H1 (cell line): ENCODE measurements at regions not wholly inside any gene's neighbourhood (a gene's known extent, or its start where the extent isn't known, plus 50 kb on each side); places are given as distances from the start of the nearest gene placed in this dataset.

Source experiments
- CTCF ChIA-PET: fragments of 300-600 bp; sonication (Branson Sonifier 250); formaldehyde crosslinking; loops from one replicate; lab custom pipeline; 2021; ENCODE audit not compliant: partially characterized antibody; lab: Charles Lee
- POLR2A ChIA-PET: fragments of 300-600 bp; sonication (Branson Sonifier 250); formaldehyde crosslinking; loops from one replicate; lab custom pipeline; 2021; ENCODE audit warnings: inconsistent platforms; ENCODE audit not compliant: partially characterized antibody; lab: Charles Lee
- DNase-seq, 2 experiments: peaks; one replicate each; pipeline versions ENCODE4 v3.0.0 to v3.0.0-alpha.2; 2010 to 2022; ENCODE audit warnings: low spot score in 2 of 2, low read depth in 1 of 2, mixed read lengths in 1 of 2
- FAIRE-seq: peaks from 2 replicates; lab custom pipeline; 2011; peaks lifted over from hg19 to GRCh38; lab: Jason Lieb, UNC
- H2AFZ ChIP-seq: 2 replicates; pipeline ENCODE4 v1.8.1; 2012; ENCODE audit warnings: low read length, inconsistent platforms
- H2AK5ac ChIP-seq: 2 replicates; pipeline ENCODE4 v1.6.1; 2013; ENCODE audit warnings: low read depth, low read length
- H2BK120ac ChIP-seq: replicated peaks from 2 replicates; pipeline ENCODE3; 2013; ENCODE audit warnings: low read depth, low read length, inconsistent platforms
- H2BK12ac ChIP-seq: 2 replicates; pipeline ENCODE4 v1.6.1; 2013; ENCODE audit warnings: low read depth, low read length
- H2BK15ac ChIP-seq: 2 replicates; pipeline ENCODE4 v1.6.1; 2013; ENCODE audit warnings: low read length
- H2BK20ac ChIP-seq: 2 replicates; pipeline ENCODE4 v1.6.1; 2013; ENCODE audit warnings: low read length
- H2BK5ac ChIP-seq: 2 replicates; pipeline ENCODE4 v1.6.1; 2013; ENCODE audit warnings: low read depth, low read length
- H3K14ac ChIP-seq: 2 replicates; pipeline ENCODE4 v1.6.1; 2013; ENCODE audit warnings: inconsistent platforms; ENCODE audit not compliant: insufficient read length
- H3K18ac ChIP-seq: 2 replicates; pipeline ENCODE4 v1.6.1; 2013; ENCODE audit warnings: low read length; ENCODE audit errors: extremely low read depth
- H3K23ac ChIP-seq: 2 replicates; pipeline ENCODE4 v1.6.1; 2013; ENCODE audit warnings: inconsistent platforms; ENCODE audit not compliant: insufficient read length
- H3K23me2 ChIP-seq: 2 replicates; pipeline ENCODE4 v1.6.1; 2013; ENCODE audit warnings: low read depth, low read length
- H3K27ac ChIP-seq: 2 replicates; pipeline ENCODE4 v1.6.1; 2011; ENCODE audit warnings: low read depth, low read length, inconsistent platforms
- H3K27me3 ChIP-seq, 4 experiments: replicated peaks in 1 of 4; 1 replicate in 1 of 4; 2 replicates in 3 of 4; pipeline versions ENCODE4 v1.6.1 to v1.8.1; 2011 to 2013; ENCODE audit warnings: low read length in 3 of 4, mild to moderate bottlenecking in 3 of 4, inconsistent platforms in 2 of 4, mixed read lengths in 2 of 4, moderate library complexity in 1 of 4; ENCODE audit not compliant: control insufficient read depth in 3 of 4, insufficient read depth in 3 of 4; ENCODE audit errors: extremely low read depth in 1 of 4
- H3K36me3 ChIP-seq, 4 experiments: 2 replicates each; pipeline versions ENCODE4 v1.6.1 to v1.8.1; 2011 to 2013; ENCODE audit warnings: mild to moderate bottlenecking in 4 of 4, low read length in 3 of 4, moderate library complexity in 2 of 4, control low read depth in 1 of 4, inconsistent platforms in 1 of 4; ENCODE audit not compliant: insufficient read depth in 4 of 4, control insufficient read depth in 2 of 4
- H3K4ac ChIP-seq: replicated peaks from 2 replicates; pipeline ENCODE3; 2013; ENCODE audit warnings: low read length, low read depth, mixed read lengths, inconsistent platforms; ENCODE audit not compliant: insufficient read length
- H3K4me1 ChIP-seq, 4 experiments: replicated peaks in 1 of 4; 1 replicate in 1 of 4; 2 replicates in 3 of 4; pipeline versions ENCODE4 v1.6.1 to v1.8.1; 2011 to 2013; ENCODE audit warnings: low read length in 3 of 4, inconsistent platforms in 2 of 4, mixed read lengths in 1 of 4; ENCODE audit not compliant: insufficient read depth in 4 of 4, control insufficient read depth in 3 of 4
- H3K4me2 ChIP-seq, 2 experiments: 2 replicates each; pipeline versions ENCODE4 v1.6.1 to v1.8.1; 2011 to 2013; ENCODE audit warnings: low read depth in 2 of 2, low read length in 2 of 2, control low read depth in 1 of 2, inconsistent platforms in 1 of 2, mild to moderate bottlenecking in 1 of 2; ENCODE audit not compliant: insufficient read depth in 1 of 2
- H3K4me3 ChIP-seq, 4 experiments: fragments of 200-600, 300-600 bp in 1 of 4; sonication (generic), shearing (Covaris generic), sonication (Bioruptor Twin) in 1 of 4; 2 replicates each; pipeline versions ENCODE4 v1.5.1 to v1.8.1; 2011 to 2016; ENCODE audit warnings: low read length in 4 of 4, low read depth in 3 of 4, control low read depth in 2 of 4, inconsistent platforms in 2 of 4, mild to moderate bottlenecking in 2 of 4, mixed read lengths in 1 of 4, moderate library complexity in 1 of 4; ENCODE audit not compliant: insufficient read depth in 2 of 4; ENCODE audit errors: extremely low read depth in 1 of 4
- H3K56ac ChIP-seq: replicated peaks from 2 replicates; pipeline ENCODE3; 2013; ENCODE audit warnings: low read depth, mild to moderate bottlenecking, mixed read lengths, low read length, inconsistent platforms; ENCODE audit not compliant: insufficient read length
- H3K79me1 ChIP-seq: 2 replicates; pipeline ENCODE4 v1.6.1; 2013; ENCODE audit warnings: low read depth, low read length, control low read depth
- H3K79me2 ChIP-seq, 2 experiments: 2 replicates each; pipeline versions ENCODE4 v1.6.1 to v1.8.1; 2012 to 2013; ENCODE audit warnings: low read length in 2 of 2, mild to moderate bottlenecking in 2 of 2, inconsistent platforms in 1 of 2; ENCODE audit not compliant: insufficient read depth in 2 of 2, control insufficient read depth in 1 of 2
- H3K9ac ChIP-seq, 4 experiments: replicated peaks in 1 of 4; 1 replicate in 1 of 4; 2 replicates in 3 of 4; pipeline versions ENCODE4 v1.6.1 to v1.8.1; 2011 to 2013; ENCODE audit warnings: low read depth in 3 of 4, low read length in 3 of 4, control low read depth in 2 of 4, mild to moderate bottlenecking in 2 of 4, moderate library complexity in 2 of 4, inconsistent platforms in 1 of 4; ENCODE audit errors: extremely low read depth in 1 of 4
- H3K9me3 ChIP-seq, 2 experiments: 2 replicates each; pipeline versions ENCODE4 v1.6.1 to v1.8.1; 2012 to 2013; ENCODE audit warnings: mild to moderate bottlenecking in 2 of 2, moderate library complexity in 2 of 2, control low read depth in 1 of 2, inconsistent platforms in 1 of 2, low read depth in 1 of 2, low read length in 1 of 2, mixed read lengths in 1 of 2; ENCODE audit not compliant: insufficient read depth in 2 of 2
- H4K20me1 ChIP-seq, 2 experiments: replicated peaks in 1 of 2; 2 replicates each; pipeline versions ENCODE3 to v1.8.1; 2011 to 2013; ENCODE audit warnings: inconsistent platforms in 2 of 2, low read length in 2 of 2, mild to moderate bottlenecking in 1 of 2; ENCODE audit not compliant: insufficient read depth in 2 of 2, control insufficient read depth in 1 of 2
- H4K5ac ChIP-seq: 2 replicates; pipeline ENCODE4 v1.6.1; 2013; ENCODE audit warnings: low read length, low read depth, mixed read lengths, inconsistent platforms; ENCODE audit not compliant: insufficient read length
- H4K8ac ChIP-seq: 2 replicates; pipeline ENCODE4 v1.8.0; 2013; ENCODE audit warnings: mild to moderate bottlenecking, moderate library complexity, low read length, inconsistent platforms; ENCODE audit not compliant: insufficient read depth; ENCODE audit errors: extremely low read depth
- H4K91ac ChIP-seq: replicated peaks from 2 replicates; pipeline ENCODE3; 2013; ENCODE audit warnings: low read length, mixed read lengths, inconsistent platforms; ENCODE audit not compliant: insufficient read length
- CBX8 ChIP-seq: fragments of 300-800, 300-1000 bp; sonication (generic); IDR thresholded peaks from 2 replicates; pipeline ENCODE4 v1.7.1; 2016; ENCODE audit warnings: low read depth, low read length, borderline replicate concordance
- MAFK ChIP-seq: IDR thresholded peaks from 2 replicates; pipeline ENCODE4 v1.6.1; 2012; ENCODE audit warnings: low read depth, mild to moderate bottlenecking, improper control_type of control experiment, low read length
- RNF2 ChIP-seq: fragments of 200-900, 300-1000 bp; sonication (generic); IDR thresholded peaks from 2 replicates; pipeline ENCODE4 v1.7.1; 2016; ENCODE audit warnings: borderline replicate concordance, low read depth, mild to moderate bottlenecking, antibody characterized with exemption, low read length; ENCODE audit not compliant: poor library complexity, severe bottlenecking; ENCODE audit errors: missing control alignments
- YY1 ChIP-seq: IDR thresholded peaks from 2 replicates; pipeline ENCODE4 v1.6.1; 2011; ENCODE audit warnings: low read depth, mild to moderate bottlenecking, low read length
- WGBS, 2 experiments: shearing (Covaris generic) in 1 of 2; methylation state at CpG; one replicate each; pipeline versions ENCODE4 v1.1.6 to v1.1.7; 2013 to 2015; ENCODE audit warnings: low lambda C conversion rate in 2 of 2, mixed read lengths in 2 of 2, inconsistent platforms in 1 of 2, low coverage in 1 of 2, missing lambda C conversion rate in 1 of 2; ENCODE audit not compliant: insufficient replicate concordance in 2 of 2, insufficient coverage in 1 of 2, insufficient read length in 1 of 2; ENCODE audit errors: extremely low coverage in 1 of 2, missing lambda C conversion rate in 1 of 2; 5-methylcytosine and 5-hydroxymethylcytosine counted together

GRCh38 chr3:161602475-161602874, 105.9 kb downstream of the OTOL1 start:
- no peak overlapping the region for H3K56ac ChIP-seq
- no peak overlapping the region for H2BK20ac ChIP-seq
- H3K18ac ChIP-seq, result no peak overlapping the region
- 90% methylated on average over 1 of the region's 1 CpG; no CpG with 5 or more reads in 1 of the 2 experiments for WGBS, 2 experiments
- H3K27me3 ChIP-seq, result peaks cover 0 to 1% (median 0%) of the 10 kb centered on the region in 4 experiments; a peak in 1 of 7 replicates
- H3K4me1 ChIP-seq, result peaks cover 0 to 5% (median 0%) of the 10 kb centered on the region in 4 experiments; a peak in 2 of 7 replicates
- no peak overlapping the region for H3K4ac ChIP-seq
- H3K23me2 ChIP-seq, result no peaks in the 10 kb centered on the region
- H3K14ac ChIP-seq, result no peak overlapping the region
- no peaks in the 10 kb centered on the region for H4K20me1 ChIP-seq
- CTCF ChIA-PET, result no interaction called here
- H3K4me3 ChIP-seq, result no peak overlapping the region
- H3K27ac ChIP-seq, result no peak overlapping the region
- TF ChIP-seq MAFK (no peak), CBX8 (no peak), YY1 (no peak), RNF2 (no peak)
- DNase-seq, result no peak
- H3K4me2 ChIP-seq, result no peak overlapping the region
- POLR2A ChIA-PET, result no interaction called here
- H3K36me3 ChIP-seq, result no peaks in the 10 kb centered on the region
- no peak overlapping the region for H4K8ac ChIP-seq
- no peaks in the 10 kb centered on the region for H3K79me2 ChIP-seq
- no peaks in the 10 kb centered on the region for H3K79me1 ChIP-seq
- H2BK12ac ChIP-seq, result no peak overlapping the region
- FAIRE-seq, result no peak
- no peak overlapping the region for H2BK120ac ChIP-seq
- no peak overlapping the region for H4K91ac ChIP-seq
- no peak overlapping the region for H2BK5ac ChIP-seq
- H3K9me3 ChIP-seq, result no peaks in the 10 kb centered on the region
- no peak overlapping the region for H3K9ac ChIP-seq
- H2BK15ac ChIP-seq, result no peak overlapping the region
- H2AK5ac ChIP-seq, result no peak overlapping the region
- no peak overlapping the region for H3K23ac ChIP-seq
- no peak overlapping the region for H2AFZ ChIP-seq
- no peak overlapping the region for H4K5ac ChIP-seq
